ENCODE measurements at regions not wholly inside any gene's neighbourhood (a gene's known extent, or its start where the extent isn't known, plus 50 kb on each side); places are given as distances from the start of the nearest gene placed in this dataset.

DNA sequence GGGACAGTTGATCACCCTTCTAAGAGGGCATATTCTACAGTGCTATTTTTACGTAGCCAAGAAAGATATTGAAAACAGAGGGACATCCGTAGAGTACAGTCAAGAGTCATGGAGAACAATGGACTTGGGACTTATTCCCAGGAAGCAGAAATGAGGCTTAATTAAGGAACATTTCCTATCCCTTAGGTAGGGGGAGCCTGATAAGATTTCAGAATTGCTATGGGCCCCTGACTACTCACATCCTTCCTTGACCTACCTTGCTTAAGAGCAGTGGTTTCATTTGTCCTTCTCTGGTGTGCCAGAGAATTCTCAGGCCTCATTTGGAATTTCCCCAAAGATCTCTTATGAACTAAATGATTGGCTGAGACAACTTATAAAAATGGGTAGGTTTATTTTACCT, 189.5 kb upstream of the DTNBP1 start:
- TF ChIP-seq ZNF791 (tag by site-specific recombination; IDR thresholded peaks at IDR 0.05) (no peak), REPIN1 (tag by site-specific recombination; IDR thresholded peaks at IDR 0.05; ENCODE audit: low read depth) (no peak), SP2 (tag by site-specific recombination; IDR thresholded peaks at IDR 0.05) (no peak), ZNF776 (tag by site-specific recombination; IDR thresholded peaks at IDR 0.05; ENCODE audit: borderline replicate concordance) (no peak), YY1 (tag by site-specific recombination; IDR thresholded peaks at IDR 0.05) (no peak), KLF9 (tag by site-specific recombination; IDR thresholded peaks at IDR 0.05; ENCODE audit: low read depth) (no peak)
- TF ChIP-seq, protein P1, sequence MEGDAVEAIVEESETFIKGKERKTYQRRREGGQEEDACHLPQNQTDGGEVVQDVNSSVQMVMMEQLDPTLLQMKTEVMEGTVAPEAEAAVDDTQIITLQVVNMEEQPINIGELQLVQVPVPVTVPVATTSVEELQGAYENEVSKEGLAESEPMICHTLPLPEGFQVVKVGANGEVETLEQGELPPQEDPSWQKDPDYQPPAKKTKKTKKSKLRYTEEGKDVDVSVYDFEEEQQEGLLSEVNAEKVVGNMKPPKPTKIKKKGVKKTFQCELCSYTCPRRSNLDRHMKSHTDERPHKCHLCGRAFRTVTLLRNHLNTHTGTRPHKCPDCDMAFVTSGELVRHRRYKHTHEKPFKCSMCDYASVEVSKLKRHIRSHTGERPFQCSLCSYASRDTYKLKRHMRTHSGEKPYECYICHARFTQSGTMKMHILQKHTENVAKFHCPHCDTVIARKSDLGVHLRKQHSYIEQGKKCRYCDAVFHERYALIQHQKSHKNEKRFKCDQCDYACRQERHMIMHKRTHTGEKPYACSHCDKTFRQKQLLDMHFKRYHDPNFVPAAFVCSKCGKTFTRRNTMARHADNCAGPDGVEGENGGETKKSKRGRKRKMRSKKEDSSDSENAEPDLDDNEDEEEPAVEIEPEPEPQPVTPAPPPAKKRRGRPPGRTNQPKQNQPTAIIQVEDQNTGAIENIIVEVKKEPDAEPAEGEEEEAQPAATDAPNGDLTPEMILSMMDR (tag by site-specific recombination; IDR thresholded peaks at IDR 0.05) = no peak
- TF ChIP-seq, protein P2, sequence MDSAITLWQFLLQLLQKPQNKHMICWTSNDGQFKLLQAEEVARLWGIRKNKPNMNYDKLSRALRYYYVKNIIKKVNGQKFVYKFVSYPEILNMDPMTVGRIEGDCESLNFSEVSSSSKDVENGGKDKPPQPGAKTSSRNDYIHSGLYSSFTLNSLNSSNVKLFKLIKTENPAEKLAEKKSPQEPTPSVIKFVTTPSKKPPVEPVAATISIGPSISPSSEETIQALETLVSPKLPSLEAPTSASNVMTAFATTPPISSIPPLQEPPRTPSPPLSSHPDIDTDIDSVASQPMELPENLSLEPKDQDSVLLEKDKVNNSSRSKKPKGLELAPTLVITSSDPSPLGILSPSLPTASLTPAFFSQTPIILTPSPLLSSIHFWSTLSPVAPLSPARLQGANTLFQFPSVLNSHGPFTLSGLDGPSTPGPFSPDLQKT (IDR thresholded peaks at IDR 0.05; ENCODE audit: borderline replicate concordance, low read depth, low read length) = no peak
- TF ChIP-seq, protein P3, sequence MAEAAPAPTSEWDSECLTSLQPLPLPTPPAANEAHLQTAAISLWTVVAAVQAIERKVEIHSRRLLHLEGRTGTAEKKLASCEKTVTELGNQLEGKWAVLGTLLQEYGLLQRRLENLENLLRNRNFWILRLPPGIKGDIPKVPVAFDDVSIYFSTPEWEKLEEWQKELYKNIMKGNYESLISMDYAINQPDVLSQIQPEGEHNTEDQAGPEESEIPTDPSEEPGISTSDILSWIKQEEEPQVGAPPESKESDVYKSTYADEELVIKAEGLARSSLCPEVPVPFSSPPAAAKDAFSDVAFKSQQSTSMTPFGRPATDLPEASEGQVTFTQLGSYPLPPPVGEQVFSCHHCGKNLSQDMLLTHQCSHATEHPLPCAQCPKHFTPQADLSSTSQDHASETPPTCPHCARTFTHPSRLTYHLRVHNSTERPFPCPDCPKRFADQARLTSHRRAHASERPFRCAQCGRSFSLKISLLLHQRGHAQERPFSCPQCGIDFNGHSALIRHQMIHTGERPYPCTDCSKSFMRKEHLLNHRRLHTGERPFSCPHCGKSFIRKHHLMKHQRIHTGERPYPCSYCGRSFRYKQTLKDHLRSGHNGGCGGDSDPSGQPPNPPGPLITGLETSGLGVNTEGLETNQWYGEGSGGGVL (tag by site-specific recombination; IDR thresholded peaks at IDR 0.05) = no peak
